Posterior cingulate gyrus (tissue), 11 donors: ENCODE measurements at regions not wholly inside any gene's neighbourhood (a gene's known extent, or its start where the extent isn't known, plus 50 kb on each side); places are given as distances from the start of the nearest gene placed in this dataset.
A peak's percentile ranks its signal among the peaks of the same experiment; 100 is the strongest.
"Not testable (repeated sequence)": the region's sequence is repeated elsewhere in the genome, so short reads cannot be mapped to it uniquely, and the experiment has no call there.

Experiments used
- DNase-seq, 10 donors: peaks; one replicate each; pipeline versions ENCODE4 v3.0.0 to v3.0.0-alpha.2; 2020 to 2021; ENCODE audit warnings: mixed read lengths in 3 of 10
- intact Hi-C: fragments of 100-400 bp; cut with DNase I; formaldehyde crosslinking; loops from one replicate; pipeline ENCODE4 v1.15.1; 2023

- intact Hi-C loops: no loop called here
Measured at GRCh38 chr1:18557621-18558465, 72.8 kb upstream of the PAX7 start.

DNA sequence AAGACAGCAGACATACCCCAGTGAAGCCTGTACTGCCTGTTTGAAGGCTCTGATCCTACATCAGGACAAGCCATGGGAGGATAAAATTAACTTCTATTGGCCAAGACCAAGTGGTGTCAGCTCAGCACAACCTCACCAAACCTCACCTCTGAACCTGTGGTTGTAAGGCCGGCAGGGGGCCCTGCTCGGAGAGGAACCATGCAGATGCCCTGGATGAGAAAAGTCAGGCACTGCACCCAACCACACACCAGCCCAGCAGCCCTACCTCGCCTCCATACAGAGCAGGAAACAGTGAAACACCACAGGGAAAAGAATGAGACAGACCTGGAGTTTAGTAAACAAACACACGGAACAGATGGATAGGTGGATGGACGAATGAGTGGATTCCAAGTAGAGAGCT, 70.0 kb upstream of the PAX7 start:
- DNase-seq: peak in 1 of 10 donors; percentile 3
- intact Hi-C loops: no loop called here

More at GRCh38 chr1:18557621-18558465, 72.8 kb upstream of the PAX7 start:
- peak; percentile 32 to 96 (median 74) for DNase-seq

DNA sequence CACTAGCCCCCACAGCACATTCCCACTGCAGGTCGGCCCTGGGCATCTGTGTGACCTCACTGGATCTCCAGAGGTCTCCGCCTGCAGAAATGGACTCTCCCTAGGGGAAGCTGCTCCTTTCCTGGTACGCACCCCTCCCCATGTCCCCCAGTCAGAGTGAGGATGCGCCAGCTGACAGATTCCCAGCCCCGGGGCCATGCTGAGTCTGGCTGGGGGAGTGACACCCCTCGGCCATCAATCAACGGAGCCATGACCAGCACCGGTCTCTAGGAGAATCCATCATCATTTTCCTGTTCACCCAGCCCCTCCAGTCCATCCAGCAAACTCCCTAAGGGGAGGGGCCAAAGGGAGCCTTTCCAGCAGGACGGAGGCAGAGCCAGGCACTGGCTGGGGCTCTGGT, 68.7 kb upstream of the PAX7 start:
- peak in 1 of 10 donors; percentile 41 for DNase-seq
- intact Hi-C loops: no loop called here

GRCh38 chr1:18564676-18565075, 66.0 kb upstream of the PAX7 start:
- intact Hi-C loops: no loop called here
- peak in 1 of 10 donors; percentile 21 for DNase-seq

GRCh38 chr1:18565321-18565720, 65.3 kb upstream of the PAX7 start:
- DNase-seq: peak in 1 of 10 donors; percentile 3
- intact Hi-C loops: no loop called here

DNA sequence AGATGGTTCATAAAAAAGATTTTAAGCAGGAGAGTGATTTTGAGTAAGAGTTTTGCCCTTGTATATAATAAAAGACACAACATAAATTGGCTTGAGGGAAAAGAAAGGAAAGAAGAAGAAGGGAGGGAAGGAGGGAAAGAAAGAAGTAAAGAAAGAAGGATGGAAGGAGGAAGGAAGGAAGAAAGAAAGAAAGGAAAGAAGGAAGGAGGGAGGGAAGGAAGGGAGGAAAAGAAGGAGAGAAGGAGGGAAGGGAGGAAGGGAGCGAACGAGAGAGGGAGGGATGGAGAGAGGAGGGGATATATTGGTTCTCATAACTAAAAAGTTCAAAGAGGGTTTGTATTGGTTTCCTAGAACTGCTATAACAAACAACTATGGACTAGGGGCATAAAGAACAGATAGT, 62.2 kb upstream of the PAX7 start:
- intact Hi-C loops: no loop called here
- no peak for DNase-seq

DNA sequence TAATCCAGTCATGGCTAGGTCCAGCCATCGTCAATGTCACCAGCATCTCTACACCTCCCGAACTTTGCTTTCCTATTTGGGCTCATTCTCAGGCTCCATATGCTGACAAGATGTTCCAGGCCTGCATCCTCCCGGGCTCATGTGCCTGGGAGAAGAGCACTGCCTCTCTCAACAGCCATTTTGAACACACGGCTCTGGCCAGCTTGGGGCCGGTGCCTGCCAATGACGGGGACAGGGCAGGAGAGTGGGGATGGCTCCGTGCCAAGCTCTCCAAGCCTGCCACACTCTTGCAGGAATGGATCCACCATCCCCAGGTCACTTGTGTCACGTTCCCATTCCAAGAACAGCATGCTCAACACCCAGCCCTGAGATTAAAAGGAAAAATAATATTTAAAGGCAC, 61.4 kb upstream of the PAX7 start:
- intact Hi-C loops: no loop called here
- DNase-seq: peak in 2 of 10 donors; percentile 50 to 55

DNA sequence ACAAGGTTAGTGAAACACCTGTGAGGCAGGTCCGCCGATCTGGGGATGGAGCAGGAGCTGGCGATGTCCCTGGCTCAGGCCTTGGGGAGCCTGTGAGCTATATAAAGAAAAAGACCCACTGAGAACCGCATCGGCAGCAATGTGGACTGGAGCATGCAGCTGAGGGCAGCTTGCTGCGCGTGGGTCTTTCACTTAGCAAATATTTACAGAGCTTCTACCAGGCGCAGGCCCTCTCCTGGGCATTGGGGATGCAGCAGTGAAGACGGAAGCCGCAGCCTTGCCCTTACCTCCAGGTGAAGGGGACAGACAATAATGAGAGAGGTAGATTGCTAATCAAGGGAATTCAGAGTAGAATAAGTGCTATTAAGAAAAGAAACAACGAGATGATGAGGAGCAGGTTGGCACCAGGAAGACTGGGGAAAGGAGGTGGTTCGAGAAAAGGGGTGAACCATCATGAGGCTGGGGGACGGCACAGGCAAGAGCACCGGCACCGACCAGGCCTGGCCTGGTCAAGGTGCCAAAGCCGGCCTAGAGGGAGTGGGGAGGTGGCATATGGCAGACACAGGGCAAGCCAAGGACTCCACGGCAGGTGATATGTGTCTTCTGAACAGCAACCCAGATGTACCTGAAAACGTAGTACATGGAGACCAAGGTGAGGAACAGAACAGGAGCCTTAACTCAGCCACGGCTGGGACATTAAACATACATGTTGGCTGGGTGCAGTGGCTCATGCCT, 60.7 kb upstream of the PAX7 start:
- intact Hi-C loops: no loop called here
- DNase-seq: peak in 2 of 10 donors; percentile 11 to 76

GRCh38 chr1:18571275-18571674, 59.4 kb upstream of the PAX7 start:
- DNase-seq: peak in 2 of 10 donors; percentile 8 to 36
- intact Hi-C loops: no loop called here

DNA sequence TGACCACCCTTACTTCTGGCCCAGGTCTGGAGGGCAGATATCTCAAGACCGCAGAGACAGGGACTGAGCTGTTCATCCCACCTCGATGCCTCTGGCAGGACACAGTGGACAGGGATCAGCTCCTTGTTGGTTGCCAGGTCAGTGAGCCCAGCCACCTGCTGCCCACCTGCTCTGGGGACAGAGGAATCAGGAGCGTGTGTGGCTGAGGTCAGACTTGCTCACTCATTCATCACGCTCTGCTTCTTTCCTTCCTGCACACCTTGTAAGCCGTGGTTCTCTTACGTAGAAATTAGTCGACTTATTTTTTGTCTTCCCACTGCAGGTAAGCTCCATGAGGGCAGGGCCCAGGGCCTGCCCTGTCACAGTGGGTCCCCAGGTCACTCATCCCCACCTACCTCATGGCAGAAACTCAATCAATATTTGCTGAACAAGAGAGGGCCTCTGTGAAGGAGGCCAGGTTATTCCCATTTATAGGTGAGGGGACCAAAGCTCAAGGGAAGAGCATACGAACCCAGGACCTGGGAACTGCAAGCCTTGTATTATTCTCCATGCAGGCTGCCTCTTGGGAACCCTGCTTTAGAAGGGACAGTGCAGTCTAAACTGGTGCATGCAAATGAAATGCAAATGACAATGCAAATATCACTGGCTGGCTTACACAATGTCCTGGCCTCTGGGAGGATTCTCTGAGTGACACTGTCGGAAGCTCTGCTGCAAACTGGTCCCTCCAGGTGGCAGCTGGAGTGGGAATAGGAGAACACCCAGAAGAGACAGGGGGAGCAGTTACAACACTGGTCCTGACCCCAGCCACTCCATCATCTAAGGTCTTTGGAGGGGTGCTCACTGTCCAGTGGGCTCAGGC, 58.4 kb upstream of the PAX7 start:
- intact Hi-C loops: no loop called here
- peak in 2 of 10 donors; percentile 67 to 71 for DNase-seq

- intact Hi-C loops: no loop called here
- peak in 2 of 10 donors; percentile 27 to 39 for DNase-seq
Measured at GRCh38 chr1:18573170-18573569, 57.5 kb upstream of the PAX7 start.

GRCh38 chr1:18574754-18575153, 55.9 kb upstream of the PAX7 start:
- intact Hi-C loops: loop anchor here (5.0 kb wide), 1 partner anchor 917 kb away; no protein-coding TSS in a partner anchor
- no peak for DNase-seq

- peak in 7 of 10 donors; percentile 50 to 90 (median 70) for DNase-seq
- intact Hi-C loops: loop anchor here (5.0 kb wide), 1 partner anchor 918 kb away; no protein-coding TSS in a partner anchor
Measured at GRCh38 chr1:18575620-18576019, 55.0 kb upstream of the PAX7 start.

DNA sequence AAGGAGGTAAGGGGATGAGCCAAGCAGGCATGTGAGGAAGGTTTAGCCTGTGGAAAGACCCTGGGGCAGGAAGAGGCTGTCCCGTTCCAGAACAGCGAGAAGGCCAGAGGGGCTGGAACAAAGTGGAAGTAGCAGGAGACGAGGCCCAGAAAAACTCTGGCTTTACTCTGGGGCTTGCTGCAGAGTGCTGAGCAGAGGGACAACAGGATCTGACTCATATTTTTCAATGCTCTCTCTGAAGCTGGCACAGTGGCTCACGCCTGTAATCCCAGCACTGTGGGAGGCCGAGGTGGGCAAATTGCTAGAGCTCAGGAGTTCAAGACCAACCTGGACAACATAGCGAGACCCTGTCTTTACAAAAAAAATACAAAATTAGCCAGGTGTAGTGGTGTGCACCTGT, 52.4 kb upstream of the PAX7 start:
- DNase-seq: peak in 1 of 10 donors; percentile 37
- intact Hi-C loops: loop anchor here (5.0 kb wide), 1 partner anchor 921 kb away; no protein-coding TSS in a partner anchor

- DNase-seq: not testable (repeated sequence)
- intact Hi-C loops: loop anchor here (5.0 kb wide), 1 partner anchor 922 kb away; no protein-coding TSS in a partner anchor
Measured at GRCh38 chr1:18579267-18579666, 51.4 kb upstream of the PAX7 start.

DNA sequence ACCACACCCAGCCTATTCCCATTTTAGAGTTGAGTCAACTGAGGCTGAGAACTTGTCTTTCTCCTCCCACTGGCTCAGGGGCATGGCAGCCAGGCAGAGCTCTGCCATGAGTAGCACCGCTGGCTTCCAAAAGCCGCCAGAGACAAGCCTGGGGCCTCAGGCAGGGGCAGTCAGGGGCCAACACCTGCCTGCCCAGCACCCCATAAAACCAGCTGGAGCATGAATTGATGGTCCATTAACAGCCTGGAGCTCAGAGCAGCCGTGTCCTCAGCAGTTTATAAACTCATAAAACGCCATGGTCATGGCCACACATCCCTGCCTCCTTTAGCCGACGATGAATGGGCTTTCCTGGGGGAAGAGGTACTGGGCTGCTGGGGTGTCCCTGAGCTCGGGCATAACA, 50.6 kb upstream of the PAX7 start:
- intact Hi-C loops: loop anchor here (10.0 kb wide), 1 partner anchor 1085 kb away; no protein-coding TSS in a partner anchor
- peak in 1 of 10 donors; percentile 13 for DNase-seq

DNA sequence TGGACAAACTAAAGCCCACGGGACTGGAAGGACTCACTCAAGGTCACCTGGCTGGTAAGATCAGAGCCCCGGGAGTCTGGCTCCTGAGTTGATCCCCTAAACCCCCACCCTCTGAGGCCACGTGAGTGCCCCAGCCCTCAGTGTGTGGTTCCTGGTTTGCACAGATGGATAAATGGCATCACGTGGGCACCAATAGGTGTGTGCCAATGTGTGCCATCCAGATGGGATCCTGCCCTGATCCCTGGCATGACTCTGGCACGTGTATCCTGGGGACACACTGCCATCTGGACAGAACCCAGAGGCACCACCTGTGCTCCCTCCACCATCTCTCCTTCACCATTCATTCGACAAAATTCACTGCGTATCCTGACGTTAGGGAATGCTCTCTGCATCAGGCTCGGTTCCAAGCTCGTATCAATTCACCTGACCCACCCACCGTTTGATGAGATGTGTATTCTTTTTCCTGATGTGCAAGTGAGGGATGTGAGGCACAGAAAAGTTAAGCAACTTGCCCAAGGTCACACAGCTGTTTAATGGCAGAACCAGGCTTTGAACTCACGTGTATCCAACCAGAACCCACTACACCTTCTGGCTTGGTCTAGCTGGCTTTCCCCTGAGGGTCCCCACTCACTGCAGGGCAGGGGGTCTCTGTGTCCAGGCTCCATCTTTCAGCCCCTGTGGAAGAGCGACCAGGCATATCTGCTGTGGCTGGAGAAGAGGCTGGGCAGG, 49.8 kb upstream of the PAX7 start:
- DNase-seq: peak in 2 of 10 donors; percentile 32 to 66
- intact Hi-C loops: loop anchor here (10.0 kb wide), 1 partner anchor 1086 kb away; no protein-coding TSS in a partner anchor
